ENCODE measurements at regions not wholly inside any gene's neighbourhood (a gene's known extent, or its start where the extent isn't known, plus 50 kb on each side); places are given as distances from the start of the nearest gene placed in this dataset.
"Not testable (repeated sequence)": the region's sequence is repeated elsewhere in the genome, so short reads cannot be mapped to it uniquely, and the experiment has no call there.

- DNase-seq, result not testable (repeated sequence)
Measured at GRCh38 chr21:6428498-6429092, 4092.8 kb upstream of the TPTE start.

GRCh38 chr21:6429924-6430323 lies 4091.5 kb upstream of the TPTE start:
- DNase-seq, result not testable (repeated sequence)

- not testable (repeated sequence) for DNase-seq
Measured at GRCh38 chr21:6433149-6433548, 4088.2 kb upstream of the TPTE start.

- DNase-seq, result not testable (repeated sequence)
Measured at GRCh38 chr21:6436205-6436604, 4085.2 kb upstream of the TPTE start.

DNA sequence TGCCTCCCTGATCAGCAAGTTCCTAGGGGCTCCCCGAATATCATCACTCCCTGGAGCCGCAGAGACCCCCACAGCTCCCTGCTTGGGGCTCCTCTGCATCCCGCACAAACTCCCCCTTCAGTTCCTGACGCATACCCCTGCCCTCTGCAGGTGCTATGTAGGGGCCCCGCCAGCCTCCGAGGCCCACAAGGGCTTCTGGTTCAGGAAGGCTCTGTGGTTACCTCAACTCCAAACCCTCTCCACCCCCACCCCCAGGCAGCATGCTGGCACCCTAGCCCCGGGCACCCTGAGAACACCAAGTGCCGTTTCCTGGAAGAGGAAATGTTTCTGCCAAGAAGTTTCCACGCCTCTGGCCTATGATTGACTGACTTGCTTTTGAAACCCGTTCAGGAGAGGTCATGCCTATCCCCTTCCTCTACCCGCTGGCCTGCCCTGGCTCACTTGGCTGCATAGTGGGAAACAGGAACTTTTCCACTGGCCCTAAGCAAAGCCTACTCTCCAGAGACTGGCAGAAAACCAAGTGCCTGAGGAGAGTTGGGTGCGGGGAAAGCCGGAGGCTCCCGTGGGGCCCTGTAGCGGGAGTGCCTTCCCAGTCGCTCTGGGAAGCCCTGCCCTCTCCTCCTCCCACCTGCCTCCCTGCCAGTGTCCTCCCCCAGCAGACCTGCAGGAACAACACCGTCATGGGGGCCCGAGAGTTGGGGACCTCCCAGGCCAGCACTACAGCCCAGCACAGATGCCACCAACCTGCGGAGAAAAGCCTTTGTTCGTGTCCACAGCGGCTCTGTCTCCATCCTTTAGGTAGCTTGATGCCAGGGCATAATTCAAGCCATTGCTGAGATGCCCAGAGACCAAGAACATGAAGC lies 4084.2 kb upstream of the TPTE start:
- not testable (repeated sequence) for DNase-seq

DNA sequence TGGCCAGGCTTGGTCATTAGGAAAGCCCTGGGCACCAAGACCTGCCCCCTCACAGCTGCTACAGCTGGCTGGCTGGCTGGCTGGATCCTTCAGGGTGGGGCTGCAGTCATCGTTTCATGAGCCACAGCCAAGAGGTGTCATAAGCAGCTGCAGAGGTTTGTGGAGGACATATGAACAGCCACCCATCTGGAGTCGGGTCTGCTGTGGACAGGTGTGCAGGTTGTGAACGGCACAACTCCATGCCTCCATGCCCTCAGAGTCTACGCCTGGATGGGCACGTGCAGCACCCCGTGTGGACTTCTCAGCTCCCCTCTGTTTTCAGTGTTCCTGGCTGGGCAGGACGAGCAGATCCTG lies 4083.6 kb upstream of the TPTE start:
- DNase-seq, result not testable (repeated sequence)

DNA sequence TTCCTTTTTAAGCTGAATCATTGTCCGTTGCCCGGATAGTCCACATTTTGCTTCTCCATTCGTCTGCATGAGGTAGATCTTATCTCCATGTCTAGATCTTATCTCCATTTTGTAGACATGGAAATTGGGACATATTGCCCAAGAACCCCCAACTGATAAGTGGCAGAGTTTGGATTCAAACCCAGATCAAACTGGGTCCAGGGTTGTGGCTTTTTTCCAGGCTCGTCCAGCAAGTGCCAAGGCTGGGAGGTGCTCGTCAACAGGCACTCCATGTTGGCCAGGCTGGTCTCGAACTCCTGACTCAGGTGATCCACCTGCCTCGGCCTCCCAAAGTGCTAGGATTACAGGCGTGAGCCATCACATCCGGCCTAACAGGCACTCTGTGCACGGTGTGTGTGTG lies 4082.3 kb upstream of the TPTE start:
- DNase-seq, result not testable (repeated sequence)

- DNase-seq, result not testable (repeated sequence)
Measured at GRCh38 chr21:6454648-6455340, 4066.6 kb upstream of the TPTE start.

GRCh38 chr21:6456011-6456661 lies 4065.2 kb upstream of the TPTE start:
- DNase-seq, result not testable (repeated sequence)

DNA sequence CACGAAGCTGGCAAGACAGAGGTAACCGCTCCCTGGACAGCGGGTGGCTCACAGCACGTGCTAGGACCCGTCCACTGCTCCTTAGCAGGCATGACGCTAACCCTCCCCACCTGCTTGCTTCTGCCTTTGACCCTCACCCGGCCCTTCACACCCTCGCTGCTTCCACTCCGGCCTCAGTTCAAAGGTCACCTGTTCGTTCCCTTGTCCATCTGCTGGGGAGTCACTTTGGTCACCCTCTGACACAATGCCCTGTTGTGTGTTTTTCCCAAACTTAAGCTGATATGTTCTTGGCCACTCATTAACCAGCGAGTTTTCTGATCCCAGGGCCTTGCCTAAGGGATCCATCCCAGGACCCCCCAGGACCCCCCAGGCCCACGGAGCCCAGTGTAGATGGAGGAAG lies 4061.6 kb upstream of the TPTE start:
- not testable (repeated sequence) for DNase-seq

DNA sequence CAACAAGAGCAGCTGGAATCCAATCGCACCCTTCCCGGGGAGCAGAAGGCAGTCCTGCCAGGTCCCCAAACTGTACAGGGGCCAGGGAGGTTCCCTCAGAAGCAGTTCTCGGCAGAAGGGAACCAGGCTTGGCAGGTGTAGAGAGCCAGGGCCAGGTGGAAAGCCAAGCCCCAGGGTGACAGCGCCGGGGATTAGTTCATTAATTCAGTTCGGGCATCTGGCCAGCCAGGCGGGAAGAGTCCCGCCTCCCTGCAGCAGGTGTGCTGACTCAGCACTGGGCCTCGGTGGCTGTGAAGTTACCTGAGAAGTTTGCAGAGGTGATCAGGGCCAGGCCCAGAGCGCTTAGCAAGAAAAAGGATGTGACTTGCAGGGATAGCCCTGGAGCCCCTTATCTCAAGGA lies 4060.0 kb upstream of the TPTE start:
- not testable (repeated sequence) for DNase-seq

DNA sequence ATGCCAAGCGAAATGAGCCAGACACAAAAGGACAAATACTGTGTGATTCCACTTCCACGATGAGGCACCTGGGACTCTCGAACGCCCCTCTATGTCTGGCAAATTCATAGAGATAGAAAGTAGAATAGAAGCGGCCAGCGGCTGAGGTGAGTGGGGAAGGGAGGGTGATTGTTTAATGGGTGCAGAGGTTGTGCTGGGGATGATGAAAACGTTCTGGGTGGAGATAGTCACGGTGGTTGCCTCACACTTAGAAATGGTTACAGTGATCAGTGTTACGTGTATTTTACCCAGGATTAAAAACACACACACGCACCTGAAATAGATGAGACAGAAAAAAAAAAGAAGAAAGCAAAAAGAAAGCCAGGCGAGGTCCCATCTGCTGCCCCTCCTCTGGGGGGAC lies 4057.0 kb upstream of the TPTE start:
- not testable (repeated sequence) for DNase-seq

DNA sequence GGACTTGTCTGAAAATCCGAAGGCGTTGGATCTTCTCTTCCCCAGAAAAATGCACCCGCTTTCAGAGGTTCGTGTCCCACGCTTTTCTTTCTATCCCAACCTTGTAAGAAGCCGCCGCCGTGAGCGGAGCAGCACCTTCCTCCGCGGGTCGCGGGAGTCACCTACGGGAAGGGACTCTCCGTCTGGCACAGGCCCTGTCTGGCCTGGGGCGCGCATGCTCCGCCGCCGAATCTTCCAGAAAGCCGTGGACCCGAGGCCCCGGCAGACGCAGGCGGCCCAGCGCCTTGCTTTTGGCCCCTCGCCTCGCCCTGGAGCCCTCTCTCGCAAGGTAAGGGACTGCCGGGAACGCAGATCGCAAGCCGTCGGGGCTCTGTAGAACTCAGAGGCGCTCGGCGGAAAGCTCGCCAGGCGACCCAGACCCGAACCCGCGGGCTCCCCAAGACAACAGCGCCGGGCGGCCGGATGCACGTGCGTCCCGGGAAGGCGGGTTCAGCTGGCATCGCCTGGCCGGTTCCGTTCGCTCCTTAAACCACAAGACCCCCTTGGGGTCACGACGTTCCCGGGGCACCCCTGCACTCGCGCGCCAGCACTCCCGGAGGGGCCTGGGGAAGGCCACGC lies 4055.2 kb upstream of the TPTE start:
- not testable (repeated sequence) for DNase-seq

- not testable (repeated sequence) for DNase-seq
Measured at GRCh38 chr21:6466707-6467106, 4054.7 kb upstream of the TPTE start.

- not testable (repeated sequence) for DNase-seq
Measured at GRCh38 chr21:6467189-6467774, 4054.1 kb upstream of the TPTE start.

DNA sequence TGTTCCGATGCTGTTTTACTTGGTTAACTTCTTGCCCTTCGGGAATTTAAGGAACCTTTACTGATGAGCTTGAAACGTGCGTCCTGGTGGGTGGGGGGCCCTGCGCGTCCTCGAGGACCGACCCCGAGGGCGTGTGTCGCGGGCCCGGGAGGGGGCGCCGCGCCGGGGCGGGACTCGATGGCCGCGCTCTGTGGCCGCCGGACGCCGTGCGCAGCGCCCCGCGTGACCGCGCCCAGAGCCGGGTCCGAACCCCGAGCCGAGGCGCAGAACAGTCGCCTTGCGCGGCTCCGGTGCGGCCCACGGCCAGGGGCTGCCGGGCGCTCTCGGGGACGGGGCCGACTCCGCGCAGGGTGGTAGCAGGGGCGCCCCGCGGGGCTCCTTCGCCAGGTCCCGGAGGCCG lies 4053.5 kb upstream of the TPTE start:
- not testable (repeated sequence) for DNase-seq

- not testable (repeated sequence) for DNase-seq
Measured at GRCh38 chr21:6468331-6468860, 4053.0 kb upstream of the TPTE start.

- not testable (repeated sequence) for DNase-seq
Measured at GRCh38 chr21:6474250-6474968, 4047.0 kb upstream of the TPTE start.

DNA sequence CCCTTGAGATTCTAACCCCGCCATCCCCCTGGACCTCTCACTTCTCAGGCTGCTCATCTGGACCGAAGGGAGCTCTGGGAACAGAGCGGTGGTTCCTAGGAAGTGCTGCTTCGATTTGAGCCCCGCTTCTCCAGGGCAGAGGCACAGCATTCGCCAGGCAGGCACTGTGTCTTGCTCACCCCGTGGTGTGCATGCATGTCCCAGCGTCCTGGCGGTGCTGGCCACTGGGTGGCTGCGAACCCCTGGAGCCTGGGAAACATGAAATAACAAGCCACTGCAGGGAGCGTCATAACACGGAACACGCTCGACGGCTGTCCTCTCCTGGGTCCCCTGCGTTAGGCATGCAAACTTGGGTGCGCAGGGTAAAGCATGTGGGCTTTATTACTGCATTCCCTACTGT lies 4040.3 kb upstream of the TPTE start:
- DNase-seq, result not testable (repeated sequence)

GRCh38 chr21:6482616-6483015 lies 4038.8 kb upstream of the TPTE start:
- not testable (repeated sequence) for DNase-seq

DNA sequence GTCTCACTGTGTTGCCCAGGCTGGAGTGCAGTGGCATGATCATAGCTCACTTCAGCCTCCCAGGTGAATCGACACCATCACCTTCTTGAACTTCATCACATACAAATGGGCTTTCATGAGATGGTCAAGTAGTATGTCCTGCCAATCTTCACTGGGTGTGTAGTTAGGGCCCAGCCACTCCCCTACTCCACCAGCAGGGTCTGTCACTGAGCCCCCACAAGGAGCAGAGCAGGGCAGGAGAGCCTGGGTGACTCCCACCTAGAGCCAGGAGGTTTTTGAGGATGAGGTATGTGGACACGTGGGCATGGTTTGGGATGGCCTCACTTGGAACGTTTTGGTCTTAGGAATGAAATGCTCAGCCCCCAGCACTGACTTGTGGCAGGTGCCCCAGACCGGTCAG lies 4037.7 kb upstream of the TPTE start:
- DNase-seq, result not testable (repeated sequence)
